ENCODE measurements at regions not wholly inside any gene's neighbourhood (a gene's known extent, or its start where the extent isn't known, plus 50 kb on each side); places are given as distances from the start of the nearest gene placed in this dataset.

GRCh38 chr21:26674323-26674722 is 101.2 kb upstream of the CYYR1 start (continued):
- TF ChIP-seq ZZZ3 (IDR thresholded peaks at IDR 0.05; ENCODE audit: control insufficient read depth, insufficient read length, low read depth) (no peak), IKZF1 (conservative IDR thresholded peaks at IDR 0.05) (no peak), GABPA (IDR thresholded peaks at IDR 0.05; ENCODE audit: low read depth) (no peak)

- POLR2A ChIA-PET: no interaction called here
- ATAC-seq (no peak), DNase-seq (ENCODE audit: low read depth, low spot score) (no peak), FAIRE-seq (no peak)
- WGBS (ENCODE audit: insufficient coverage, insufficient replicate concordance, low lambda C conversion rate, missing lambda C conversion rate): 13% methylated on average over 4 of the region's 4 CpGs
- Histone ChIP-seq H3K4me3 (no peak overlapping the region), H2AFZ (ENCODE audit: control insufficient read depth, low read depth, low read length) (no peak overlapping the region), H3K79me2 (ENCODE audit: control insufficient read depth, insufficient read depth, low read length) (no peaks in the 10 kb centered on the region), H3K27ac (ENCODE audit: control insufficient read depth, insufficient read depth) (no peak overlapping the region), H3K36me3 (ENCODE audit: control insufficient read depth in 2 of 2, insufficient read depth in 2 of 2, low read length in 1 of 2) (no peaks in the 10 kb centered on the region), H3K27me3 (replicated peaks in 1 of 2; ENCODE audit: control insufficient read depth in 2 of 2, insufficient read depth in 2 of 2, low read length in 1 of 2) (no peaks in the 10 kb centered on the region), H3K4me1 (ENCODE audit: control insufficient read depth, insufficient read depth, low read length) (no peaks in the 10 kb centered on the region), H3K9ac (ENCODE audit: control insufficient read depth, insufficient read depth, low read length) (no peak overlapping the region), H3K4me2 (ENCODE audit: control insufficient read depth, insufficient read depth) (no peak overlapping the region), H3K9me3 (replicated peaks; ENCODE audit: control insufficient read depth, insufficient read depth, low read length) (no peaks in the 10 kb centered on the region; the same call in 2 of the 3 replicates), H4K20me1 (ENCODE audit: control insufficient read depth, insufficient read depth) (no peaks in the 10 kb centered on the region)
- BruUV-seq (replicated peaks): no TSS peak
- RAD21 ChIA-PET (ENCODE audit: unreplicated experiment): no interaction called here
- SMC1A ChIA-PET (ENCODE audit: uncharacterized antibody, unreplicated experiment): no interaction called here
- CTCF ChIA-PET: no interaction called here
- TF ChIP-seq BCLAF1 (IDR thresholded peaks at IDR 0.05): no peak
- intact Hi-C loops (cut with micrococcal nuclease; ENCODE audit: unreplicated experiment) (no loop called here), in situ Hi-C loops (cut with MboI) (no loop called here)
Observed at GRCh38 chr21:26669215-26669764, 96.2 kb upstream of the CYYR1 start.

Data from GM12878 (cell line).